HCT116 (cell line): ENCODE measurements at regions not wholly inside any gene's neighbourhood (a gene's known extent, or its start where the extent isn't known, plus 50 kb on each side); places are given as distances from the start of the nearest gene placed in this dataset.

ENCODE experiments used
- ATAC-seq: fragments of 200-7000 bp; cut with Tn5 transposase; 2 replicates; pipeline ENCODE4 v1.9.1; 2020; ENCODE audit warnings: mild to moderate bottlenecking, moderate library complexity
- BruUV-seq: library from RNA; stranded (reverse); fragments of 400-500 nt; replicated peaks from 2 replicates; lab custom pipeline; 2021; lab: Mats Ljungman, UMichigan
- CTCF ChIA-PET: fragments of 300-600 bp; sonication (Branson Sonifier 250); formaldehyde crosslinking; loops from one replicate; lab custom pipeline; 2021; ENCODE audit warnings: antibody characterized with exemption; lab: Charles Lee
- POLR2A ChIA-PET: fragments of 300-600, 350-600 bp; sonication (Branson Sonifier 250); formaldehyde crosslinking; loops from one replicate; lab custom pipeline; 2021; ENCODE audit warnings: antibody characterized with exemption; lab: Charles Lee
- RAD21 ChIA-PET, 2 experiments: fragments of 300-600 bp; sonication (Branson Sonifier 250); formaldehyde crosslinking; loops; one replicate each; lab custom pipeline; 2023; ENCODE audit warnings: low total read pairs in 2 of 2; ENCODE audit not compliant: uncharacterized antibody in 2 of 2, unreplicated experiment in 2 of 2, low non-redundant PET in 1 of 2; lab: Charles Lee
- DNase-seq: peaks from one replicate; pipeline ENCODE4 v3.0.0-alpha.2; 2010; ENCODE audit warnings: low read depth, low spot score
- H2AFZ ChIP-seq: fragments of 200-600 bp; shearing (Covaris generic), sonication (generic); 2 replicates; pipeline ENCODE4 v1.6.1; 2017; ENCODE audit warnings: low read depth, mixed run types, mixed read lengths, antibody characterized with exemption, low read length; ENCODE audit not compliant: poor library complexity, severe bottlenecking
- H3K27ac ChIP-seq: 2 replicates; pipeline ENCODE4 v1.5.1; 2012; ENCODE audit warnings: low read depth, low read length
- H3K27me3 ChIP-seq: fragments of 200-600 bp; sonication (generic); 2 replicates; pipeline ENCODE4 v1.6.1; 2016; ENCODE audit warnings: mixed run types, low read length, mixed read lengths; ENCODE audit not compliant: insufficient read depth
- H3K36me3 ChIP-seq, 2 experiments: fragments of 200-500 bp in 1 of 2; fragments of 200-600 bp in 1 of 2; sonication (Bioruptor generic) in 1 of 2; sonication (generic) in 1 of 2; 2 replicates each; pipeline versions ENCODE4 v1.5.1 to v1.6.1; 2014 to 2016; ENCODE audit warnings: low read length in 2 of 2, inconsistent platforms in 1 of 2, mixed read lengths in 1 of 2, mixed run types in 1 of 2; ENCODE audit not compliant: insufficient read depth in 2 of 2, control insufficient read depth in 1 of 2
- H3K4me1 ChIP-seq, 2 experiments: fragments of 200-600 bp in 1 of 2; sonication (generic) in 1 of 2; 2 replicates each; pipeline versions ENCODE4 v1.5.1 to v1.6.1; 2012 to 2017; ENCODE audit warnings: low read length in 2 of 2, inconsistent platforms in 1 of 2, mild to moderate bottlenecking in 1 of 2, mixed read lengths in 1 of 2, mixed run types in 1 of 2, moderate library complexity in 1 of 2; ENCODE audit not compliant: insufficient read depth in 2 of 2, control insufficient read depth in 1 of 2
- H3K4me2 ChIP-seq: fragments of 200-600 bp; sonication (generic); 2 replicates; pipeline ENCODE4 v1.6.1; 2017; ENCODE audit warnings: mixed run types, low read length, mixed read lengths
- H3K4me3 ChIP-seq, 2 experiments: fragments of 200-600 bp in 1 of 2; sonication (generic) in 1 of 2; replicated peaks in 1 of 2; 2 replicates each; pipeline ENCODE4 v1.5.1; 2011 to 2016; ENCODE audit warnings: low read length in 2 of 2, control low read depth in 1 of 2, low read depth in 1 of 2, mild to moderate bottlenecking in 1 of 2, mixed read lengths in 1 of 2, mixed run types in 1 of 2
- H3K79me2 ChIP-seq: fragments of 200-600 bp; sonication (generic); 2 replicates; pipeline ENCODE4 v1.6.1; 2017; ENCODE audit warnings: mild to moderate bottlenecking, mixed run types, low read length, moderate library complexity, mixed read lengths; ENCODE audit not compliant: insufficient read depth
- H3K9ac ChIP-seq: fragments of 200-600 bp; sonication (generic); 2 replicates; pipeline ENCODE4 v1.6.1; 2016; ENCODE audit warnings: low read length, mixed read lengths
- H3K9me2 ChIP-seq: fragments of 200-600 bp; sonication (generic), shearing (Covaris generic); 2 replicates; pipeline ENCODE4 v1.6.1; 2017; ENCODE audit warnings: mixed run types, mild to moderate bottlenecking, moderate library complexity; ENCODE audit not compliant: insufficient read depth
- H3K9me3 ChIP-seq, 2 experiments: fragments of 200-500 bp in 1 of 2; fragments of 200-600 bp in 1 of 2; sonication (Bioruptor generic) in 1 of 2; sonication (generic) in 1 of 2; 2 replicates each; pipeline ENCODE4 v1.6.1; 2014 to 2017; ENCODE audit warnings: low read length in 2 of 2, mixed read lengths in 2 of 2, inconsistent platforms in 1 of 2, low read depth in 1 of 2, mild to moderate bottlenecking in 1 of 2, mixed run types in 1 of 2, moderate library complexity in 1 of 2; ENCODE audit not compliant: control insufficient read depth in 1 of 2, insufficient read depth in 1 of 2
- H4K20me1 ChIP-seq: fragments of 200-600 bp; sonication (generic), shearing (Covaris generic); 2 replicates; pipeline ENCODE4 v1.6.1; 2017; ENCODE audit warnings: mixed run types, mild to moderate bottlenecking, moderate library complexity; ENCODE audit not compliant: insufficient read depth
- CBX3 ChIP-seq: IDR thresholded peaks from 2 replicates; pipeline ENCODE4 v1.6.1; 2012; ENCODE audit warnings: low read depth
- CEBPB ChIP-seq: IDR thresholded peaks from 2 replicates; pipeline ENCODE4 v1.6.1; 2012; ENCODE audit warnings: low read depth
- EGR1 ChIP-seq: IDR thresholded peaks from 2 replicates; pipeline ENCODE4 v1.6.1; 2012; ENCODE audit warnings: low read depth
- ELF1 ChIP-seq: IDR thresholded peaks from 2 replicates; pipeline ENCODE4 v1.6.1; 2012; ENCODE audit warnings: low read depth, borderline replicate concordance
- EZH2 ChIP-seq: fragments of 200-600 bp; sonication (generic); IDR thresholded peaks from 2 replicates; pipeline ENCODE4 v1.6.1; 2017; ENCODE audit warnings: antibody characterized with exemption, mixed run types
- POLR2A ChIP-seq: IDR thresholded peaks from 2 replicates; pipeline ENCODE4 v1.7.0; 2011; ENCODE audit warnings: borderline replicate concordance; ENCODE audit not compliant: insufficient read depth, insufficient read length; ENCODE audit errors: extremely low read depth
- RAD21 ChIP-seq: IDR thresholded peaks from 2 replicates; pipeline ENCODE4 v1.6.1; 2012; ENCODE audit warnings: low read depth, mild to moderate bottlenecking
- SIN3A ChIP-seq: IDR thresholded peaks from 2 replicates; pipeline ENCODE4 v1.6.1; 2012; ENCODE audit warnings: low read depth
- SRF ChIP-seq: IDR thresholded peaks from 2 replicates; pipeline ENCODE4 v1.6.1; 2012; ENCODE audit warnings: low read depth
- YY1 ChIP-seq: IDR thresholded peaks from 2 replicates; pipeline ENCODE4 v1.6.1; 2011; ENCODE audit warnings: low read length, low read depth, moderate library complexity, mild to moderate bottlenecking; ENCODE audit not compliant: insufficient replicate concordance; ENCODE audit errors: extremely low read depth
- ZFX ChIP-seq: fragments of 450-650 bp; IDR thresholded peaks from 2 replicates; pipeline ENCODE4 v1.6.1; 2017
- intact Hi-C: fragments of 100-400 bp; cut with micrococcal nuclease; formaldehyde crosslinking; loops from 2 replicates; pipeline ENCODE4 v1.10.0; 2022
- TF ChIP-seq, protein P1 (sequence below): IDR thresholded peaks from 2 replicates; pipeline ENCODE4 v1.6.1; 2012; ENCODE audit warnings: low read depth
- TF ChIP-seq, protein P2 (sequence below), 3 experiments: fragments of 200-600 bp in 1 of 3; sonication (generic) in 1 of 3; IDR thresholded peaks in 2 of 3; conservative IDR thresholded peaks in 1 of 3; 2 replicates each; pipeline ENCODE4 v1.5.1; 2012 to 2017; ENCODE audit warnings: low read depth in 2 of 3, low read length in 2 of 3, antibody characterized with exemption in 1 of 3, borderline replicate concordance in 1 of 3, control low read depth in 1 of 3, mild to moderate bottlenecking in 1 of 3, mixed read lengths in 1 of 3, mixed run types in 1 of 3, moderate library complexity in 1 of 3; ENCODE audit not compliant: insufficient read depth in 1 of 3

DNA sequence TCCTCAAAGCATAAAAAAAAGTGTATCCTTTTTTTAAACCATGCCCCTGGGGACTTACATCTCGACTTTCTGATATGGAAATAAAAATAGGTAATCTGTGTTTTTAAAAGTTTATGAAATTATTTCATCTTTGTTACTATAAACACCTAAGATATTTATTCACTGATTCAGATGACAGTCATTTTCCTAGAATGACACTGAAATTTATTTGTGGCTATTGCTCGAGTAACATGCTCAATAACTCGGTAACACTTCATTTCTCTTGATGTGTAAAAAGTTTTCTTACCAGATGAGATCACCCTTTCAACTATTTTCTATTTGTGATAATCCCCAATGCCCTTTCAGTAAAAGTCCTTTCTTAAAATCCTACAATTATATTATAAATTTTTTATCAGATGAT is 495.8 kb downstream of the TTLL7 start:
- H2AFZ ChIP-seq, result no peak overlapping the region
- no peak overlapping the region for H3K27ac ChIP-seq
- H3K79me2 ChIP-seq, result no peaks in the 10 kb centered on the region
- H3K9ac ChIP-seq, result no peak overlapping the region
- BruUV-seq, result no TSS peak
- no peaks in the 10 kb centered on the region for H3K27me3 ChIP-seq
- no peaks in the 10 kb centered on the region for H3K9me3 ChIP-seq
- no peaks in the 10 kb centered on the region for H3K36me3 ChIP-seq
- no peaks in the 10 kb centered on the region for H3K9me2 ChIP-seq
- DNase-seq (no peak), ATAC-seq (no peak)
- TF ChIP-seq CBX3, result no peak
- TF ChIP-seq ELF1, result no peak
- no peak for TF ChIP-seq EZH2
- TF ChIP-seq POLR2A, result no peak
- TF ChIP-seq ZFX, result no peak
- TF ChIP-seq RAD21, result no peak
- no peak for TF ChIP-seq SRF
- no peak for TF ChIP-seq CEBPB
- TF ChIP-seq YY1, result no peak
- TF ChIP-seq, protein P1, sequence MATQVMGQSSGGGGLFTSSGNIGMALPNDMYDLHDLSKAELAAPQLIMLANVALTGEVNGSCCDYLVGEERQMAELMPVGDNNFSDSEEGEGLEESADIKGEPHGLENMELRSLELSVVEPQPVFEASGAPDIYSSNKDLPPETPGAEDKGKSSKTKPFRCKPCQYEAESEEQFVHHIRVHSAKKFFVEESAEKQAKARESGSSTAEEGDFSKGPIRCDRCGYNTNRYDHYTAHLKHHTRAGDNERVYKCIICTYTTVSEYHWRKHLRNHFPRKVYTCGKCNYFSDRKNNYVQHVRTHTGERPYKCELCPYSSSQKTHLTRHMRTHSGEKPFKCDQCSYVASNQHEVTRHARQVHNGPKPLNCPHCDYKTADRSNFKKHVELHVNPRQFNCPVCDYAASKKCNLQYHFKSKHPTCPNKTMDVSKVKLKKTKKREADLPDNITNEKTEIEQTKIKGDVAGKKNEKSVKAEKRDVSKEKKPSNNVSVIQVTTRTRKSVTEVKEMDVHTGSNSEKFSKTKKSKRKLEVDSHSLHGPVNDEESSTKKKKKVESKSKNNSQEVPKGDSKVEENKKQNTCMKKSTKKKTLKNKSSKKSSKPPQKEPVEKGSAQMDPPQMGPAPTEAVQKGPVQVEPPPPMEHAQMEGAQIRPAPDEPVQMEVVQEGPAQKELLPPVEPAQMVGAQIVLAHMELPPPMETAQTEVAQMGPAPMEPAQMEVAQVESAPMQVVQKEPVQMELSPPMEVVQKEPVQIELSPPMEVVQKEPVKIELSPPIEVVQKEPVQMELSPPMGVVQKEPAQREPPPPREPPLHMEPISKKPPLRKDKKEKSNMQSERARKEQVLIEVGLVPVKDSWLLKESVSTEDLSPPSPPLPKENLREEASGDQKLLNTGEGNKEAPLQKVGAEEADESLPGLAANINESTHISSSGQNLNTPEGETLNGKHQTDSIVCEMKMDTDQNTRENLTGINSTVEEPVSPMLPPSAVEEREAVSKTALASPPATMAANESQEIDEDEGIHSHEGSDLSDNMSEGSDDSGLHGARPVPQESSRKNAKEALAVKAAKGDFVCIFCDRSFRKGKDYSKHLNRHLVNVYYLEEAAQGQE, result no peak
- TF ChIP-seq SIN3A, result no peak
- TF ChIP-seq, protein P2, sequence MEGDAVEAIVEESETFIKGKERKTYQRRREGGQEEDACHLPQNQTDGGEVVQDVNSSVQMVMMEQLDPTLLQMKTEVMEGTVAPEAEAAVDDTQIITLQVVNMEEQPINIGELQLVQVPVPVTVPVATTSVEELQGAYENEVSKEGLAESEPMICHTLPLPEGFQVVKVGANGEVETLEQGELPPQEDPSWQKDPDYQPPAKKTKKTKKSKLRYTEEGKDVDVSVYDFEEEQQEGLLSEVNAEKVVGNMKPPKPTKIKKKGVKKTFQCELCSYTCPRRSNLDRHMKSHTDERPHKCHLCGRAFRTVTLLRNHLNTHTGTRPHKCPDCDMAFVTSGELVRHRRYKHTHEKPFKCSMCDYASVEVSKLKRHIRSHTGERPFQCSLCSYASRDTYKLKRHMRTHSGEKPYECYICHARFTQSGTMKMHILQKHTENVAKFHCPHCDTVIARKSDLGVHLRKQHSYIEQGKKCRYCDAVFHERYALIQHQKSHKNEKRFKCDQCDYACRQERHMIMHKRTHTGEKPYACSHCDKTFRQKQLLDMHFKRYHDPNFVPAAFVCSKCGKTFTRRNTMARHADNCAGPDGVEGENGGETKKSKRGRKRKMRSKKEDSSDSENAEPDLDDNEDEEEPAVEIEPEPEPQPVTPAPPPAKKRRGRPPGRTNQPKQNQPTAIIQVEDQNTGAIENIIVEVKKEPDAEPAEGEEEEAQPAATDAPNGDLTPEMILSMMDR (IDR thresholded peaks at IDR 0.05 in 2 of 3, conservative IDR thresholded peaks at IDR 0.05 in 1 of 3; ENCODE audit: borderline replicate concordance in 1 of 3, insufficient read depth in 1 of 3, low read depth in 2 of 3, low read length in 2 of 3), result no peak
- TF ChIP-seq EGR1, result no peak
- intact Hi-C loops, result no loop called here
- H4K20me1 ChIP-seq, result no peaks in the 10 kb centered on the region
- ChIA-PET RAD21 (no interaction called here), POLR2A (no interaction called here), CTCF (no interaction called here)
- H3K4me2 ChIP-seq, result no peak overlapping the region
- no peaks in the 10 kb centered on the region for H3K4me1 ChIP-seq
- H3K4me3 ChIP-seq, result no peak overlapping the region
